Loucy (cell line): ENCODE measurements at regions not wholly inside any gene's neighbourhood (a gene's known extent, or its start where the extent isn't known, plus 50 kb on each side); places are given as distances from the start of the nearest gene placed in this dataset.

ENCODE experiments used
- H2AFZ ChIP-seq: fragments of 200-600 bp; sonication (generic); 2 replicates; pipeline ENCODE4 v1.6.0; 2016; ENCODE audit warnings: antibody characterized with exemption, mild to moderate bottlenecking, low read length, moderate library complexity
- H3F3A ChIP-seq: fragments of 200-600 bp; 2 replicates; pipeline ENCODE4 v1.6.0; 2016; ENCODE audit warnings: antibody characterized with exemption, low read depth, mild to moderate bottlenecking
- H3K27me3 ChIP-seq: fragments of 200-600 bp; sonication (generic); 2 replicates; pipeline ENCODE4 v1.6.1; 2014; ENCODE audit warnings: low read length, mild to moderate bottlenecking; ENCODE audit not compliant: insufficient read depth, poor library complexity, severe bottlenecking
- H3K36me3 ChIP-seq: fragments of 200-600 bp; sonication (generic); 2 replicates; pipeline ENCODE4 v1.6.1; 2016; ENCODE audit warnings: low read length; ENCODE audit not compliant: insufficient read depth
- H3K4me1 ChIP-seq: fragments of 200-600 bp; sonication (generic); 2 replicates; pipeline ENCODE4 v1.5.1; 2014; ENCODE audit warnings: low read length, mild to moderate bottlenecking; ENCODE audit not compliant: insufficient read depth, poor library complexity, severe bottlenecking
- H3K4me2 ChIP-seq: fragments of 200-600 bp; sonication (generic); 2 replicates; pipeline ENCODE4 v1.6.0; 2014; ENCODE audit warnings: antibody characterized with exemption, low read length, low read depth, mild to moderate bottlenecking; ENCODE audit not compliant: poor library complexity, severe bottlenecking
- H3K4me3 ChIP-seq: fragments of 200-600 bp; sonication (generic); 2 replicates; pipeline ENCODE4 v1.5.1; 2014; ENCODE audit warnings: low read length, mild to moderate bottlenecking, mixed read lengths; ENCODE audit not compliant: poor library complexity, severe bottlenecking
- H3K79me2 ChIP-seq: fragments of 200-600 bp; sonication (generic); 2 replicates; pipeline ENCODE4 v1.6.1; 2014; ENCODE audit warnings: low read length; ENCODE audit not compliant: insufficient read depth
- H3K9ac ChIP-seq: fragments of 200-600 bp; sonication (generic); 2 replicates; pipeline ENCODE4 v1.6.0; 2014; ENCODE audit warnings: mild to moderate bottlenecking, low read depth, low read length, moderate library complexity; ENCODE audit not compliant: poor library complexity, severe bottlenecking
- H3K9me2 ChIP-seq: fragments of 200-600 bp; sonication (generic); replicated peaks from 2 replicates; pipeline ENCODE4 v1.6.1; 2016; ENCODE audit warnings: low read depth, low read length, mixed read lengths
- H3K9me3 ChIP-seq: fragments of 200-600 bp; sonication (generic); 2 replicates; pipeline ENCODE4 v1.6.1; 2014; ENCODE audit warnings: mild to moderate bottlenecking, antibody characterized with exemption, low read length, low read depth; ENCODE audit not compliant: insufficient read depth
- H4K20me1 ChIP-seq: fragments of 200-600 bp; sonication (generic); 2 replicates; pipeline ENCODE4 v1.6.0; 2014; ENCODE audit warnings: antibody characterized with exemption, low read length, mild to moderate bottlenecking; ENCODE audit not compliant: insufficient read depth, poor library complexity, severe bottlenecking
- EZH2phosphoT487 ChIP-seq: fragments of 200-600 bp; IDR thresholded peaks from 2 replicates; pipeline ENCODE4 v1.6.1; 2018; ENCODE audit warnings: antibody characterized with exemption, mild to moderate bottlenecking, moderate library complexity, borderline replicate concordance
- TF ChIP-seq, protein P1 (sequence below): fragments of 200-600 bp; sonication (generic); conservative IDR thresholded peaks from 2 replicates; pipeline ENCODE4 v1.5.1; 2014; ENCODE audit warnings: mild to moderate bottlenecking, antibody characterized with exemption, low read length

DNA sequence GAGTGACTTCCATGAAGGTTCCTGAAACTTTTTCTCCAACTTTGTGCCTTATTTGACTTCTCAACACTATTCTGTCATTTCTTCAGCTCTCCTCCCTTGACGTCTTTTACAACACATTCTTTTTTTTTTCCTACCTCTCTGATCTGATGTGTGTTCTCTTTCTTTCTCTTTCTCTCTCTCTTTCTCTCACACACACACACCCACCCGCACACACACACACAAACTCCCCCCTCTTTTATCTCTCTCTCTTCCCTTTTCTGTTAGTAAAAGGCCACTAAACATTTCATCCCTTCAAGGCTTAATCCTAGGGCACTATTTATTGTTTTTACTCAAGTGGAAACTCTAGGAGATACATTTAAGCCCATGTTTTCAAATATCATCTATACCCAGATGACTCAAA is 107.8 kb upstream of the CNTNAP5 start:
- no peaks in the 10 kb centered on the region; the same call in 1 of the 2 replicates for H3F3A ChIP-seq
- no peaks in the 10 kb centered on the region; the same call in 1 of the 2 replicates for H3K79me2 ChIP-seq
- TF ChIP-seq, protein P1, sequence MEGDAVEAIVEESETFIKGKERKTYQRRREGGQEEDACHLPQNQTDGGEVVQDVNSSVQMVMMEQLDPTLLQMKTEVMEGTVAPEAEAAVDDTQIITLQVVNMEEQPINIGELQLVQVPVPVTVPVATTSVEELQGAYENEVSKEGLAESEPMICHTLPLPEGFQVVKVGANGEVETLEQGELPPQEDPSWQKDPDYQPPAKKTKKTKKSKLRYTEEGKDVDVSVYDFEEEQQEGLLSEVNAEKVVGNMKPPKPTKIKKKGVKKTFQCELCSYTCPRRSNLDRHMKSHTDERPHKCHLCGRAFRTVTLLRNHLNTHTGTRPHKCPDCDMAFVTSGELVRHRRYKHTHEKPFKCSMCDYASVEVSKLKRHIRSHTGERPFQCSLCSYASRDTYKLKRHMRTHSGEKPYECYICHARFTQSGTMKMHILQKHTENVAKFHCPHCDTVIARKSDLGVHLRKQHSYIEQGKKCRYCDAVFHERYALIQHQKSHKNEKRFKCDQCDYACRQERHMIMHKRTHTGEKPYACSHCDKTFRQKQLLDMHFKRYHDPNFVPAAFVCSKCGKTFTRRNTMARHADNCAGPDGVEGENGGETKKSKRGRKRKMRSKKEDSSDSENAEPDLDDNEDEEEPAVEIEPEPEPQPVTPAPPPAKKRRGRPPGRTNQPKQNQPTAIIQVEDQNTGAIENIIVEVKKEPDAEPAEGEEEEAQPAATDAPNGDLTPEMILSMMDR, result no peak
- no peak for TF ChIP-seq EZH2phosphoT487
- peaks cover 8% of the 10 kb centered on the region; the same call in 1 of the 2 replicates for H3K9me3 ChIP-seq
- no peaks in the 10 kb centered on the region for H4K20me1 ChIP-seq
- H3K4me3 ChIP-seq, result peak overlapping the region; percentile 51
- H3K27me3 ChIP-seq, result no peaks in the 10 kb centered on the region
- H3K9me2 ChIP-seq, result no peaks in the 10 kb centered on the region
- peaks cover 52% of the 10 kb centered on the region for H3K4me1 ChIP-seq
- peak overlapping the region; percentile 61 for H3K4me2 ChIP-seq
- H3K36me3 ChIP-seq, result no peaks in the 10 kb centered on the region
- no peak overlapping the region for H2AFZ ChIP-seq
- peak overlapping the region; percentile 67 for H3K9ac ChIP-seq

DNA sequence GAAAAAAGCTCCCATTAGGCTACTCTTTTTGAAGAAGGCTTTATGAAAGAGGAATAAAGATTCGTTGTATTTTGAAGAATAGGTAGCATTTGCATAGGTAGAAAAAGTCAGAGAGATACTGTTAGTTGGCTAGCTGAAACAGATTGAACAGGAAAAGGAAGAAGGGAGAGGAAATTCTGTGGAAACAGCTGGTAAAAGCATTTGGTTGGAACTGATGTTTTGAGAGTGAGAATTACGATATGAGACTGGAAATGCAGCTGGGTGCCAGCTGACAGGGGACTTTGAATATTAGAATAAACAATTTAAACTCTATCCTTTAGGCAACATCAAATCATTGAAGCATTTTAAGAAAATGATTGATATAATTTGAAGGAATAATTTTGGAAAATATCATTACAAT is 96.7 kb upstream of the CNTNAP5 start:
- H3K79me2 ChIP-seq, result no peaks in the 10 kb centered on the region
- H3K36me3 ChIP-seq, result no peaks in the 10 kb centered on the region
- H3K9me3 ChIP-seq, result no peaks in the 10 kb centered on the region; the same call in 1 of the 2 replicates
- H3K4me1 ChIP-seq, result peaks cover 17% of the 10 kb centered on the region
- H4K20me1 ChIP-seq, result no peaks in the 10 kb centered on the region
- H3K9ac ChIP-seq, result no peak overlapping the region
- H3K4me3 ChIP-seq, result peak overlapping the region; percentile 20
- no peak for TF ChIP-seq EZH2phosphoT487
- TF ChIP-seq, protein P1, result no peak
- no peaks in the 10 kb centered on the region for H3K27me3 ChIP-seq
- H3K4me2 ChIP-seq, result peak overlapping the region; percentile 28
- no peaks in the 10 kb centered on the region for H3K9me2 ChIP-seq
- H3F3A ChIP-seq, result no peaks in the 10 kb centered on the region
- no peak overlapping the region for H2AFZ ChIP-seq

DNA sequence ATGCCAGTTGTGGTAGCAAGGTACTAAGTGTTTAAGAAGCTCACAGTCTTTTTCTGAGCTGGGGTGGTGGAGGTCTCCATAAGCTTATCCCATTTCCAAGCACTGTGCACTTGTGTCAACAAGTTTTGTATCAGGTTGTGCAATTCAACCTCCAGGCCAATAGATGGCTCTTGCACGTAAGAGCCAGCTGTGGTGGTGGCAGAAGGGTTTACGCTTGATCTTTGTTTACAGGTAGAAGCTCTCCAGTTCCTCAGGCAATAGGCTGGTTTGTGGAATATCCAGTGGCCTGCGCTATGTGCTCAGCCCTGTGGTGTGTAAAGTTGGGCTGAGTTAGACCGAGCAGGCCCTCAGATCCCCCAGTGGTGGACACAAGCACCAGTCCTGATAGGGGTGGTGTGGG is 89.7 kb upstream of the CNTNAP5 start:
- no peak overlapping the region for H3K4me2 ChIP-seq
- no peak overlapping the region for H3K4me3 ChIP-seq
- no peak for TF ChIP-seq EZH2phosphoT487
- TF ChIP-seq, protein P1, result peak; percentile 41

More for the DNA sequence above, 89.7 kb upstream of the CNTNAP5 start:
- no peaks in the 10 kb centered on the region for H3K9me2 ChIP-seq
- no peaks in the 10 kb centered on the region for H3K79me2 ChIP-seq
- peaks cover 18% of the 10 kb centered on the region for H3K4me1 ChIP-seq
- H3K36me3 ChIP-seq, result no peaks in the 10 kb centered on the region
- no peaks in the 10 kb centered on the region for H3F3A ChIP-seq
- no peaks in the 10 kb centered on the region for H3K27me3 ChIP-seq
- H3K9me3 ChIP-seq, result no peaks in the 10 kb centered on the region
- H3K9ac ChIP-seq, result no peak overlapping the region
- no peaks in the 10 kb centered on the region for H4K20me1 ChIP-seq
- no peak overlapping the region for H2AFZ ChIP-seq
